ENCODE measurements at regions not wholly inside any gene's neighbourhood (a gene's known extent, or its start where the extent isn't known, plus 50 kb on each side); places are given as distances from the start of the nearest gene placed in this dataset.

- ATAC-seq (ENCODE audit: insufficient read depth, low FRiP score), result no peak
- TF ChIP-seq CTCF (IDR thresholded peaks at IDR 0.05; ENCODE audit: control extremely low read depth, extremely low read depth), result no peak
- Histone ChIP-seq H3K27me3 (ENCODE audit: control insufficient read depth in 3 of 3, insufficient read depth in 3 of 3, low read length in 2 of 3) (no peaks in the 10 kb centered on the region), H3K4me1 (ENCODE audit: control insufficient read depth in 5 of 5, insufficient read depth in 5 of 5, low read length in 5 of 5) (no peaks in the 10 kb centered on the region), H3K27ac (ENCODE audit: low read depth in 1 of 2, low read length in 1 of 2) (no peak overlapping the region), H3K9me3 (ENCODE audit: control insufficient read depth in 4 of 4, insufficient read depth in 3 of 4, low read length in 3 of 4) (no peaks in the 10 kb centered on the region), H3K9ac (ENCODE audit: insufficient read depth in 1 of 2, low read length in 2 of 2) (no peak overlapping the region), H3K4me3 (no peak overlapping the region), H3K36me3 (ENCODE audit: control insufficient read depth in 4 of 4, insufficient read depth in 4 of 4, low read length in 4 of 4) (no peaks in the 10 kb centered on the region)
- 78 to 84% methylated on average over 1 of the region's 1 CpG for WGBS, 2 donors
- no peak for DNase-seq
These were observed 1198.9 kb upstream of the PCDH7 start for GRCh38 chr4:29521281-29521680.

GRCh38 chr4:29536745-29537144 lies 1183.4 kb upstream of the PCDH7 start:
- Histone ChIP-seq H3K27me3 (ENCODE audit: control insufficient read depth in 3 of 3, insufficient read depth in 3 of 3, low read length in 2 of 3) (no peaks in the 10 kb centered on the region), H3K36me3 (ENCODE audit: control insufficient read depth in 4 of 4, insufficient read depth in 4 of 4, low read length in 4 of 4) (no peaks in the 10 kb centered on the region), H3K4me1 (ENCODE audit: control insufficient read depth in 5 of 5, insufficient read depth in 5 of 5, low read length in 5 of 5) (no peaks in the 10 kb centered on the region), H3K27ac (ENCODE audit: low read depth in 1 of 2, low read length in 1 of 2) (no peak overlapping the region), H3K4me3 (no peak overlapping the region), H3K9ac (ENCODE audit: insufficient read depth in 1 of 2, low read length in 2 of 2) (no peak overlapping the region), H3K9me3 (ENCODE audit: control insufficient read depth in 4 of 4, insufficient read depth in 3 of 4, low read length in 3 of 4) (peaks cover 0 to 1% (median 0%) of the 10 kb centered on the region in 4 donors)
- no peak for TF ChIP-seq CTCF (IDR thresholded peaks at IDR 0.05; ENCODE audit: control extremely low read depth, extremely low read depth)
- ATAC-seq (ENCODE audit: insufficient read depth, low FRiP score), result no peak
- no peak for DNase-seq
- whole genome bisulfite sequencing, 2 donors, result 76 to 77% methylated on average over 3 of the region's 3 CpGs

GRCh38 chr4:29538889-29539646 lies 1181.1 kb upstream of the PCDH7 start:
- TF ChIP-seq CTCF (IDR thresholded peaks at IDR 0.05; ENCODE audit: control extremely low read depth, extremely low read depth), result no peak
- H3K9me3 ChIP-seq (ENCODE audit: control insufficient read depth in 4 of 4, insufficient read depth in 3 of 4, low read length in 3 of 4), result peaks cover 0 to 7% (median 0%) of the 10 kb centered on the region in 4 donors
- ATAC-seq (ENCODE audit: insufficient read depth, low FRiP score) (no peak), DNase-seq (peak in 2 of 3 donors; percentile 20 to 39)
- no peaks in the 10 kb centered on the region for H3K27me3 ChIP-seq (ENCODE audit: control insufficient read depth in 3 of 3, insufficient read depth in 3 of 3, low read length in 2 of 3)
- no peak overlapping the region for H3K9ac ChIP-seq (ENCODE audit: insufficient read depth in 1 of 2, low read length in 2 of 2)
- WGBS, 2 donors, result 58 to 67% methylated on average over 4 of the region's 4 CpGs
- no peaks in the 10 kb centered on the region for H3K36me3 ChIP-seq (ENCODE audit: control insufficient read depth in 4 of 4, insufficient read depth in 4 of 4, low read length in 4 of 4)
- no peaks in the 10 kb centered on the region for H3K4me1 ChIP-seq (ENCODE audit: control insufficient read depth in 5 of 5, insufficient read depth in 5 of 5, low read length in 5 of 5)
- no peak overlapping the region for H3K27ac ChIP-seq (ENCODE audit: low read depth in 1 of 2, low read length in 1 of 2)
- H3K4me3 ChIP-seq, result no peak overlapping the region
